ENCODE measurements at regions not wholly inside any gene's neighbourhood (a gene's known extent, or its start where the extent isn't known, plus 50 kb on each side); places are given as distances from the start of the nearest gene placed in this dataset.

- DNase-seq (ENCODE audit: low spot score): no peak
These were observed 62.0 kb downstream of the SUCNR1 start for GRCh38 chr3:151935446-151935845.

DNA sequence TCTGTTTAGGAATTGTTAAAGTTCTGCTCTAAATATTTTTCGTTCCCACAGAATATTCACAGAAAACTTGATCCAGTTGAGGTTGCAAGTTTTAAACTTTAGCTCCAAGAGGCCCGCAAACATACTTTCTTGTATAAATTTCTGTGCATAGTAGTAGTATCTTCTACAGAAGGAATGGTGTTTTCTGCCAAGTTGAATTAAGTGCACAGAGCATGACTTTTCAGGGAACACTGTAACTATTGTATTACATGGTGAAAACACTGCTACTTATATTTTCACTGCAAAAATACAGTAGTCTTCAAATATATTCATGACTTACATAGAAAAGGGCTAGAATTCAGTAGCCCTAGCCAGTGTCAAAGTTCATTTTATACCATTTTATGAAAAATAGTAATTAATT is 67.0 kb downstream of the SUCNR1 start:
- DNase-seq (ENCODE audit: low spot score): no peak

DNA sequence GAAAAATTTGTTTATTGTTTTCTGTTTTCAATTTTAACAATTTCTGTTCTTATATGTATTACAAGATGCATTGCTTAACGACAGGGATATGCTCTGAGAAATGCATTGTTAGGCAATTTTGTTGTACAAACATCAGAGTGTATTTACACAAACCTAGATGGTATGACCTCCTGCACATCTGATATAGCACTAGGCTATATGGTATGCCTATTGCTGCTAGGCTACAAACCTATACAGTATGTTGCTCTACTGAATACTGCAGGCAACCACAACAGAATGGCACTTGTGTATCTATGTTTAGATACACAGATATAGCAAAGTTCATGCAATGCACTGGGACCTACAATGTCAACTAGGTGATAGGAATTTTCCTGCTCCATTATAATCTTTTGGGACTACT is 70.1 kb downstream of the SUCNR1 start:
- no peak for DNase-seq (ENCODE audit: low spot score)

GRCh38 chr3:151944356-151944755 is 70.9 kb downstream of the SUCNR1 start:
- DNase-seq (ENCODE audit: low spot score): no peak

GRCh38 chr3:151946606-151947005 is 73.2 kb downstream of the SUCNR1 start:
- DNase-seq (ENCODE audit: low spot score): no peak

GRCh38 chr3:151949706-151950105 is 76.3 kb downstream of the SUCNR1 start:
- no peak for DNase-seq (ENCODE audit: low spot score)

GRCh38 chr3:151955356-151955755 is 81.9 kb downstream of the SUCNR1 start:
- DNase-seq (ENCODE audit: low spot score): no peak

- no peak for DNase-seq (ENCODE audit: low spot score)
These were observed 87.6 kb downstream of the SUCNR1 start for GRCh38 chr3:151960961-151961580.

DNA sequence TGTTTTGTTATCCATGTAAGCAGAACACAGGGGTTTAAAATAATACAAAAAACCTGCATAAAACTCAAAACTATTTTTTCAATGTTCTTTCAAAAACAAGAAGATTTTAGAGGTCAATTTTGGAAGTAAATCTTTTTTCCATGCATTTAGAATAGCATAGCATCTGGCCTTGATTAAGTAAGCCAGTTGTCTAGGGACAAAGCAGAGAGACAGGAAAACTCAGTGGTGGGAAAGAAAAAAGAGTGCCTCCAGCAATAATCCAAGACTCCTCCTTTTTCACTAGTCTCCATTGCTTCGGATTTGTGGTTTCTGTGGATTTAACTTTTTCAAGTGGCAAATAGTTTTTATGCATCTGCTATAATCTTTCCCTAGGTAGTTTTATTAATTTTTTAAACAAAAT is 88.9 kb downstream of the SUCNR1 start:
- no peak for DNase-seq (ENCODE audit: low spot score)

GRCh38 chr3:151962912-151963311 is 89.5 kb downstream of the SUCNR1 start:
- DNase-seq (ENCODE audit: low spot score): no peak

DNA sequence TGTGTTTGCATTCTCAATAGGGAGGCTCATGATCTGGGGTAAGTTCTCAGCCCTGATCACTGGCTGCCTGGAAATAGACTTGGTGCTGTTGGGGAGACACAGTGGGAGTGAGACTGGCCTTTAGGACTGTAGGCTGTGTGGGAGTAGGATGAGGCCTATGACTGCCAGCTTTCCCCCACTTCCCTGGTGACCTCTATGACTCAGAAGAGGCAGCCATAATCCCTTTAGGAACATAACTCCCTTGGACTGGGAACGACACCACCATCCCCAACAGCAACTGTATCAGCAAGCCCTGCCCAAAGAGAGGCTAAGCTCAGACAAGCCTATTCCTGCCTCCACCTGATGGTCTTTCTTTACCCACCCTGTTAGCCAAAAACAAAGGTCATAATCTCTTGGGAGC is 91.3 kb downstream of the SUCNR1 start:
- DNase-seq (ENCODE audit: low spot score): no peak

DNA sequence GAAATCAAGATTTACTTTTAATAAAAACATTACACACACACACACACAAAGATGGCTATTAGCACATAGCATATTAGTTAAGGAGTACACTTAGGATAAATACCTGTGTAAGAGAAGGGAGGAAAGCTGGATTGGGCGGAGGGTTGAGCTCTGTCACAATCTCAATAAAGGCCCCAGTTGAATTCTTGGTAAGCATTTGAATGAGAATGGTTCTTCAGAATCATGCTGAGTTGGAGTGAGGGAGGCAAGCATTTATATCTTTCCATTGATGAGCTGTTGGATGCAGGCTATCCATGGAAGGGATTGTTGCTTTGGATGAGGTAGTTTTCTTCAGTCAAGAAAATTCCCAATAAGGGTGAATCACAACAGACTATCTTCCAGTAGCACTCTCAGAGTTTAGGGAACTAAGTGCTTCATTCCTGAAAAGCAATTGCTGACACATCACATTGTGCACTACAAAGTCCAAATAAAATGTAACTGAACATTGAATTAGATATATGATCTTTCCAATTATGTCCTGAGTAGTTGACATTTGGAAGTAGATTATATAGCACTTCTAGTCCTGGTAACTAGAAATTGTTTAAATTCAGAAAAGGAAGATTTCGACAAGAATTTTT is 95.7 kb downstream of the SUCNR1 start:
- DNase-seq (ENCODE audit: low spot score): no peak

- DNase-seq (ENCODE audit: low spot score): no peak
These were observed 98.6 kb downstream of the SUCNR1 start for GRCh38 chr3:151971814-151972579.

DNA sequence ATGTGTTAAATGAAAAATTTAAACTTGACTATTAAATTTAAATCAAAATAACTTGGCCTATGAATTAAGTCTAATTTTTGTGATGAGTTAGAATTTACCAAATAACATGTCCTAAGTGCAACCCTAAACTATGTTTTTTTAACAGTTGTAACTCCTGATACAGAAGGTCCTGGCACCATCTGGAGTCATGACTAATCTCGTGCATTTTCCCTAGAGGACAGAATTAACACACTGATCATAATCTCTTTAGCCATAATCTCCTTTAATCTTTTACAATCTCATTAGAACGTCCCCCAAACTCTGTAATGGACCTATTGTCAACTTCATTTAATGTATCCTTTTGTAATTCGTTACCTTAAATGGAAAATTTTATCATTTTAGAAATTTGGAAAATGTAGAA is 100.6 kb downstream of the SUCNR1 start:
- DNase-seq (ENCODE audit: low spot score): no peak

DNA sequence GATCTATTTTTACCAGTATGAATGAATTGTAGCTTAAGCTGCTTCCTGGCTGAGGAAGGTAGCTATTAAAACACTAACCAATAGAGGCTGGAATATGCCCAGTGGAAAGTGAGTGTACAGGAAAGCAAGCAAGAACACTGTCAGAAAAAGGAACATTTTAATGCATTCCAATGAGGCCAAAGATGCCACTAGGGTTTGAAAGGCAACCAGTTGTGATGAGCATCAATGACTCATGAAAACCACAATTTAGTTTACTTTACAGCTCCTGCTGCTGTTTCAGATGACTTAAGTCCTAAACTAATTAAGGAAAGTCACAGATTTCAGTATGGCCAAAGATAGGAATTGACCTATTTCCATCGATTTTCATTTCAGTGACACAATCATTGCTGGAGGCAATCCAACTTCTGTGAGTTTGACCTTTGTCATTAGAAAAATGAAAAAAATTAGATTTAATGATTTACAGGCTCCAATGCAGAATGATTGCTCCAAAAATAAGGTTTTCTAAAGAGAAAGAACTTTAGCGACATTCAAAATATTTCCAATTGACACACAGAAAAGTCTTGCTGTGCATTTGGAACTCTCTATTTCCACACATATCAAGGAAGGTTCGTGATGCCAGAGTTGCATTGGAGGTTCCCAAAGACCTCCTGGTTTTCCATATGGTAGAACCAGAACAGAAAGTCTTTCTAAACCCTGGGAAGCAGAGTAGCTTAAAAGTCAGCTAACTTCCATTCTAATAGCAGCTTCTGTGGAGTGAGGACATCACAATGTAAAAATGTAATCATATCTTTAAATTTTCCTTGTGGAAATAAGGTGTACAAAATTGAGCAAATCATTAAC is 103.0 kb downstream of the SUCNR1 start:
- DNase-seq (ENCODE audit: low spot score): no peak

- DNase-seq (ENCODE audit: low spot score): no peak
These were observed 106.5 kb downstream of the SUCNR1 start for GRCh38 chr3:151979906-151980305.

- DNase-seq (ENCODE audit: low spot score): no peak
These were observed 110.1 kb downstream of the SUCNR1 start for GRCh38 chr3:151983538-151983937.

- DNase-seq (ENCODE audit: low spot score): no peak
These were observed 112.5 kb downstream of the SUCNR1 start for GRCh38 chr3:151985787-151986430.

DNA sequence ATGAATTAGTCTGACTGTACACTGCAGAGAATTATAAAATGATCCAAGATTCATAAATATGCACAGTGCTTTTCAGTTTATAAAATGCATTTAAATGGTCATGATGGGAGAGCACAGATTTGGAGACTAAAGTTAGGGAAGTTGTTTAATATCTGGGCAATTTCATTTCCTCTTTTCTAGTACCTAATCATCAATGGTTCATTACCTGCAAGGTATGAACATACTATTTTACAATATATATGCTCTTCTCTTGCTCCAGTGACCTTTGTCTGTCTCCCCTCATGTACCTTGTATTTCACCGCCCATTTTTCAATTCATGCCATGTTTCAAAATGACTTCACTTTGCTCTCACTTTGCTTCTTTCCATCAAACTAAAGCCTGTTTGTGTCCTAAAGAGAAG is 114.5 kb downstream of the SUCNR1 start:
- no peak for DNase-seq (ENCODE audit: low spot score)

DNA sequence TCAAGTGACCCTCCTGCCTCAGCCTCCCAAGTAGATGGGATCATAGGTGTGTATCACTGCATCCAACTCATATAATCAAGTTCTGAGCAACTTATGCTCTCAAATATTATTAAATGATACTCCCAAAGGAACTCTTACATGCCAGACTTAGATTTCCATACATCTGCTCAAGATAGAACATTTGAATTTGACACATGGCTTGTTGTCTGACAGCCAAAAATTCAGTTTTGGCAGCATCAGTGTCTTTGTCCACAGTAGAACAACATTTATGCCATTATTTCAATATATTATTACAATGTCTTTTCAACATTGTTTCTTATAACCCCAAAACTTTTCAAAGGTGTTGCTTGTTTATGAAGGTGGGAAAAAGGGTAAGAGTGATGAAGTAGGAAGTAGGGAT is 116.2 kb downstream of the SUCNR1 start:
- DNase-seq (ENCODE audit: low spot score): no peak

DNA sequence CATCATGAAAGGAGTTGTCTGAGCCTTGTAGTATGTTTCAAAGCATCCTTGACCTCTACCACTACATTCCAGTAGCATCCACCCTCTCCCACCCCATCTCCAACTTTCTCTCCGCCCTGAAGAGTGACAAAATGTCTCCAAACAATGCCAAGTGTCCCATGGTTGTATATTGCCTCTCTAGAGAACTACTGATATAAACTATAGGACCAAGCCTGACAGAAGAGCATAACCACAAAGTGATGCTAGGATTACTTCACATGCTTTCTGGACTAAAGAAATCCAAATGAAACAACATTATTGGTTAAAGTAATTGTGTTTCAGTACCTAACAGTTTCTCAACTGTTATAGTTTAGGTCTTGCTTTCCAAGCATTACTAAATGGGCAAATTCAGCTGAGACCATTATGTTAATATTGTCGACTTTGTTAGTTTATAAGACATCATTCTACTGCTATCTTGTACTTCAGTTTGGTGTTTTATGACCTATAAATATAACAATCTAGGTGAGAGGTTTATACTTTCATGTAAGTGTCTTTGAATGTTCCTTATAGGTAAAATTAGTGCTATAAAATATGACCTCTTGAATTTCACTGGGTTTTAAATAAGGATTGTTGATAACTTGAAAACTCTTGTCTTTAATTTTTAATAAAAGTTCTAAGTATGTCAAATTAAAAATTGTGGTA is 117.4 kb downstream of the SUCNR1 start:
- DNase-seq (ENCODE audit: low spot score): no peak
